COLO668 (cell line): ENCODE measurements at regions not wholly inside any gene's neighbourhood (a gene's known extent, or its start where the extent isn't known, plus 50 kb on each side); places are given as distances from the start of the nearest gene placed in this dataset.

ENCODE experiments used
- DNase-seq: peaks from one replicate; lab custom pipeline; 2025; ENCODE audit not compliant: unreplicated experiment; lab: John Stamatoyannopoulos, UW

DNA sequence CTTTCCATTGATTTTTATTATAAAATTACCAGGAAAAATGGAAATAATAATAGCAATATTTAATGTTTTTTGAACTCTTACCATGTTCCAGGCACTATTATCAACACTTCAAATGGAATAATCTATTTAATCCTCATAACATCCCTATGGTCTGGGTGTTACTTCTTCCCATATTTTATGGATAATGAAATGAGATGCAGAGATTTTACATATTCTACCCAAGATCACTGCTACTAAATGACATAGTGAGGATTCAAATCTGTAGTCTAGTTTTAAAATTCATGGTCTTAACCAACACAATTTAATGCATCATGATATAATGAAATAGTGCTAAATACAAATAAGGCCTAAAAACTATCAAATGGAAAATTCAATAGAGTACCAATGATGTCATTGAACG is 70.4 kb upstream of the COL3A1 start:
- DNase-seq: no peak

GRCh38 chr2:188909036-188909435 is 65.1 kb upstream of the COL3A1 start:
- DNase-seq: no peak

- no peak for DNase-seq
Measured at GRCh38 chr2:188916736-188917135, 57.4 kb upstream of the COL3A1 start.

DNA sequence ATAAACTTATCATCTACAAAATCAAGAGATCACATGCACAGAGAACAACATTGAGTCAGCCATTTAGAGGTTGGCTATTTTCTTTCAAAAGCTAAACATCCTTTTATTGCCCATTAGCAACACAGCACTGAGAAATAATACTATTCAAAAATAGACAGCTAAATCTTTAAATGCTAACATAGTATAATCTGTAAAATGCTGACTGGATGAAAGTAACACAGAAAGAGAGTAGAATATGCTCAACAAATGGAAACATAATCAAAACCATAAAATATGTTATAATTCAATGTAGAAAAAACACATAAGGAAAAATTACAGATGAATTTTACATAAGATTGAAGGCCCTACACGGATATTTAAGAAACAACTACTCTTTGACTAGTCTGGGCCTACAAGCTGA is 56.5 kb upstream of the COL3A1 start:
- no peak for DNase-seq

GRCh38 chr2:188919824-188920223 is 54.3 kb upstream of the COL3A1 start:
- no peak for DNase-seq

DNA sequence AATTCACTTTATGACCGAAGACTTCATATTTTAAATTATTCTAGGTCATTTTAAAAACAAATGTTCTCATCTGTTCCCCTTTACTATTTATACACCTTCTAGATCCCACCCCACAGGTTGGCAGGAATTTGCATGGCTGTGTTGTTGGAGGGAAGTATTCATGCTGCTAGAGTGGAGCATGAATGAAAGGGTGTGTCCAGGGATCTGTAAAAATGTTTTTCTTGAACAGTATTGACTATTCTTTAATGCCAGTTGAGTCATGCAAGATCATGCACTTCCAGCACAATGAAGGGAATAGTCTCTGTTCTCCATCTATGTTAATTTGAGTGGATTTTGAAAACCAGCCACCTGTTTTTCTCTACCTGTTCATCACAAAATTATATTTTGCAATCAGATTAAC is 52.0 kb upstream of the COL3A1 start:
- no peak for DNase-seq
